ENCODE measurements at regions not wholly inside any gene's neighbourhood (a gene's known extent, or its start where the extent isn't known, plus 50 kb on each side); places are given as distances from the start of the nearest gene placed in this dataset.

- TF ChIP-seq ZFP1 (CRISPR knock-in tag; IDR thresholded peaks at IDR 0.05) (no peak), TAF1 (CRISPR knock-in tag; IDR thresholded peaks at IDR 0.05) (no peak)
Observed at GRCh38 chr12:123085066-123085465, 65.8 kb downstream of the PITPNM2 start (continued).

GRCh38 chr12:123083661-123084571 lies 67.0 kb downstream of the PITPNM2 start:
- ChIA-PET POLR2A (no interaction called here), CTCF (ENCODE audit: low intra/inter-chr PET ratio, low total read pairs) (no interaction called here)
- no TSS peak for BruUV-seq (replicated peaks)
- Histone ChIP-seq H3K27me3 (ENCODE audit: control insufficient read depth in 1 of 2, insufficient read depth in 2 of 2, low read length in 2 of 2) (no peaks in the 10 kb centered on the region), H3K27ac (ENCODE audit: extremely low read length, insufficient read depth, low read length) (no peak overlapping the region), H2AFZ (ENCODE audit: low read length) (no peak overlapping the region), H3K36me3 (replicated peaks in 1 of 2; ENCODE audit: control insufficient read depth in 1 of 2, insufficient read depth in 2 of 2, low read length in 2 of 2) (no peaks in the 10 kb centered on the region; a peak in 2 of 5 replicates), H3K4me2 (ENCODE audit: low read depth, low read length) (no peak overlapping the region), H3K79me2 (ENCODE audit: insufficient read depth, low read length) (peaks cover 5% of the 10 kb centered on the region), H4K20me1 (ENCODE audit: insufficient read depth, low read length) (no peaks in the 10 kb centered on the region), H3K4me1 (ENCODE audit: insufficient read depth, low read length) (peaks cover 26% of the 10 kb centered on the region), H3K9ac (ENCODE audit: insufficient read depth, low read depth, low read length) (no peak overlapping the region), H3K4me3 (replicated peaks in 1 of 3; ENCODE audit: insufficient read depth in 1 of 3, low read depth in 2 of 3, low read length in 3 of 3) (no peak overlapping the region), H3K9me3 (ENCODE audit: low read length) (no peaks in the 10 kb centered on the region)
- intact Hi-C loops (cut with micrococcal nuclease; ENCODE audit: unreplicated experiment) (no loop called here), in situ Hi-C loops (cut with HindIII; ENCODE audit: extremely low pct_ligation_motif_present, low pct_unique_long_range_greater_than_20kb) (no loop called here)
- TF ChIP-seq ZNF672 (CRISPR knock-in tag; IDR thresholded peaks at IDR 0.05) = no peak
- TF ChIP-seq ZNF224 (CRISPR knock-in tag; IDR thresholded peaks at IDR 0.05) = no peak
- no peak for TF ChIP-seq SMARCE1 (IDR thresholded peaks at IDR 0.05; ENCODE audit: borderline replicate concordance)
- no peak for TF ChIP-seq SRSF4 (IDR thresholded peaks at IDR 0.05; ENCODE audit: low read depth, low read length, poor library complexity, severe bottlenecking)
- TF ChIP-seq ZMYM4 (CRISPR knock-in tag; IDR thresholded peaks at IDR 0.05) = no peak
- no peak for TF ChIP-seq ZNF530 (CRISPR knock-in tag; IDR thresholded peaks at IDR 0.05; ENCODE audit: low read depth)
- no peak for TF ChIP-seq CC2D1A (CRISPR knock-in tag; IDR thresholded peaks at IDR 0.05)
- no peak for TF ChIP-seq SP1 (IDR thresholded peaks at IDR 0.05)
- no peak for TF ChIP-seq SP1 (CRISPR knock-in tag; IDR thresholded peaks at IDR 0.05)
- TF ChIP-seq YEATS4 (CRISPR knock-in tag; IDR thresholded peaks at IDR 0.05; ENCODE audit: borderline replicate concordance) = no peak
- no peak for TF ChIP-seq FOXC1 (CRISPR knock-in tag; IDR thresholded peaks at IDR 0.05; ENCODE audit: borderline replicate concordance)
- TF ChIP-seq SIN3B (IDR thresholded peaks at IDR 0.05; ENCODE audit: low read length) = no peak
- TF ChIP-seq ZNF572 (CRISPR knock-in tag; IDR thresholded peaks at IDR 0.05) = no peak
- no peak for TF ChIP-seq ZNF207 (IDR thresholded peaks at IDR 0.05; ENCODE audit: borderline replicate concordance)
- TF ChIP-seq ZNF326 (CRISPR knock-in tag; IDR thresholded peaks at IDR 0.05; ENCODE audit: borderline replicate concordance) = no peak
- no peak for TF ChIP-seq PHF5A (CRISPR knock-in tag; IDR thresholded peaks at IDR 0.05; ENCODE audit: low read depth, unreplicated experiment)
- TF ChIP-seq LCORL (IDR thresholded peaks at IDR 0.05) = no peak
- no peak for TF ChIP-seq LCORL (CRISPR knock-in tag; IDR thresholded peaks at IDR 0.05)
- no peak for TF ChIP-seq FUBP1 (CRISPR knock-in tag; IDR thresholded peaks at IDR 0.05; ENCODE audit: borderline replicate concordance)
- no peak for TF ChIP-seq ZNF234 (CRISPR knock-in tag; conservative IDR thresholded peaks at IDR 0.05)
- FAIRE-seq = no peak
- DNase-seq (ENCODE audit: low spot score) = no peak
- 100% methylated on average over 5 of the region's 11 CpGs for WGBS (ENCODE audit: low lambda C conversion rate)
- ATAC-seq = no peak

Measured in HepG2 (cell line).